GM19328 (cell line): ENCODE measurements at regions not wholly inside any gene's neighbourhood (a gene's known extent, or its start where the extent isn't known, plus 50 kb on each side); places are given as distances from the start of the nearest gene placed in this dataset.

ENCODE experiments used
- ATAC-seq: cut with Tn5 transposase; IDR thresholded peaks from one replicate; pipeline ENCODE4 v1.9.1; 2021; ENCODE audit warnings: mild to moderate bottlenecking, moderate library complexity; ENCODE audit not compliant: unreplicated experiment

GRCh38 chr10:29105516-29106215 lies 183.2 kb upstream of the LYZL1 start:
- no peak for ATAC-seq

GRCh38 chr10:29106287-29106686 lies 182.6 kb upstream of the LYZL1 start:
- no peak for ATAC-seq

- no peak for ATAC-seq
These were observed 180.9 kb upstream of the LYZL1 start for GRCh38 chr10:29107866-29108498.

GRCh38 chr10:29109707-29110571 lies 178.9 kb upstream of the LYZL1 start:
- no peak for ATAC-seq

- ATAC-seq = no peak
These were observed 175.8 kb upstream of the LYZL1 start for GRCh38 chr10:29112827-29113615.

- ATAC-seq = no peak
These were observed 175.3 kb upstream of the LYZL1 start for GRCh38 chr10:29113616-29113945.

- no peak for ATAC-seq
These were observed 174.7 kb upstream of the LYZL1 start for GRCh38 chr10:29114141-29114540.

GRCh38 chr10:29117781-29118180 lies 171.1 kb upstream of the LYZL1 start:
- no peak for ATAC-seq

GRCh38 chr10:29119374-29119773 lies 169.5 kb upstream of the LYZL1 start:
- ATAC-seq = no peak

GRCh38 chr10:29120216-29120615 lies 168.7 kb upstream of the LYZL1 start:
- ATAC-seq = no peak

GRCh38 chr10:29124864-29125263 lies 164.0 kb upstream of the LYZL1 start:
- ATAC-seq = no peak

GRCh38 chr10:29127037-29127700 lies 161.7 kb upstream of the LYZL1 start:
- no peak for ATAC-seq

- ATAC-seq = no peak
These were observed 161.1 kb upstream of the LYZL1 start for GRCh38 chr10:29127731-29128130.

GRCh38 chr10:29130190-29130673 lies 158.6 kb upstream of the LYZL1 start:
- ATAC-seq = no peak

- ATAC-seq = no peak
These were observed 156.8 kb upstream of the LYZL1 start for GRCh38 chr10:29131952-29132547.

- ATAC-seq = no peak
These were observed 156.2 kb upstream of the LYZL1 start for GRCh38 chr10:29132551-29133111.

GRCh38 chr10:29135337-29135736 lies 153.5 kb upstream of the LYZL1 start:
- no peak for ATAC-seq

GRCh38 chr10:29136411-29136810 lies 152.5 kb upstream of the LYZL1 start:
- ATAC-seq = no peak

GRCh38 chr10:29140151-29140550 lies 148.7 kb upstream of the LYZL1 start:
- no peak for ATAC-seq

GRCh38 chr10:29140991-29141390 lies 147.9 kb upstream of the LYZL1 start:
- ATAC-seq = no peak
